HUES6 (cell line): ENCODE measurements at regions not wholly inside any gene's neighbourhood (a gene's known extent, or its start where the extent isn't known, plus 50 kb on each side); places are given as distances from the start of the nearest gene placed in this dataset.
"Not testable (repeated sequence)": the region's sequence is repeated elsewhere in the genome, so short reads cannot be mapped to it uniquely, and the experiment has no call there.

ENCODE experiments used
- H3K27ac ChIP-seq: 2 replicates; pipeline ENCODE4 v1.7.0; 2013; ENCODE audit warnings: low read depth, mild to moderate bottlenecking, low read length, inconsistent platforms
- H3K27me3 ChIP-seq: 2 replicates; pipeline ENCODE4 v1.6.1; 2013; ENCODE audit warnings: low read length; ENCODE audit not compliant: control insufficient read depth, insufficient read depth
- H3K36me3 ChIP-seq: 2 replicates; pipeline ENCODE4 v1.6.1; 2013; ENCODE audit warnings: low read length; ENCODE audit not compliant: control insufficient read depth, insufficient read depth
- H3K4me1 ChIP-seq: 2 replicates; pipeline ENCODE4 v1.6.1; 2013; ENCODE audit warnings: low read length; ENCODE audit not compliant: control insufficient read depth, insufficient read depth
- H3K4me3 ChIP-seq: 2 replicates; pipeline ENCODE4 v1.5.1; 2013; ENCODE audit warnings: low read depth, low read length
- H3K9ac ChIP-seq: one replicate; pipeline ENCODE4 v1.6.1; 2013; ENCODE audit warnings: mild to moderate bottlenecking, low read length
- H3K9me3 ChIP-seq: 2 replicates; pipeline ENCODE4 v1.6.1; 2013; ENCODE audit warnings: low read depth, low read length; ENCODE audit not compliant: control insufficient read depth, insufficient read depth

DNA sequence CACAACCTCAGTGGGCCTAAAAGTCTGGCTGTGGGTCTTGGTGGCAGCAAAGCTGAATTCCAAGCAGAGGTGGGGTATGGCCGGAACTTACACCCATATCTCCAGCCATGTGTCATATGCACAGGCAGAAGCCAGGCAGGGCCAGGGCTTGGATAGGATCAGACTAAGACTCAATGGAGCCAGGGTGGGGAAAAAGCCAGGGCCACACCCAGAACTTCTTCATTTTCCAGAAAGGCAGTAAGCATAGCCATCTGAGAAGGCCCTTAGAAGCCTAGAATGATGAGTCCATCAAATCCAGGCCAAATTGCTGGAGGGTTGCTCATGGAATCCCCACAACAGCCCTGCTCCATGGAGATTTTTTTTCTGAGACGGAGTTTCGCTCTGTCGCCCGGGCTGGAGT, 116.2 kb upstream of the SRSF6 start:
- Histone ChIP-seq H3K4me3 (no peak overlapping the region), H3K27ac (no peak overlapping the region), H3K36me3 (no peaks in the 10 kb centered on the region), H3K9ac (no peak overlapping the region), H3K27me3 (peaks cover 2% of the 10 kb centered on the region; the same call in 1 of the 2 replicates), H3K4me1 (no peaks in the 10 kb centered on the region), H3K9me3 (peaks cover 72% of the 10 kb centered on the region)

DNA sequence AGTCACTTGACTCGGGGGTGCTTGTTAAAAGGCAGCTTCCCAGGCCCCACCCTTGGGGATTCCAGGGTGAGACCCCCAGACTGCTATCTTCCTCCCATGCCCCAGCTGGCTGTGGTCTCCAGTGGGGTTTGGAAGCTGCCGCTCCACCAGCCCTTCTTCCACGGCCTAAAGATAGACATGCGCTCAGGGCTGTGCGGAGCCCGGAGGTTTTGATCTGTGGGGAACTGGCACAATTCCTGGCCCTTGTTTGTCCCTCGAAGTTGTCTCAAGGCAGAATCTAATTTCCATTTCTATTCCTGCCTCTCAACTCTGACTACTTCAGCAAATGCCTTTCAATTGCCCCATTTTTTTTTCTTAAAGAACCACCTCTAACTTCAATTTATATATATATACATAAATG, 120.7 kb upstream of the SRSF6 start:
- H3K27ac ChIP-seq = no peak overlapping the region
- H3K36me3 ChIP-seq = no peaks in the 10 kb centered on the region
- H3K9me3 ChIP-seq = peaks cover 64% of the 10 kb centered on the region
- H3K4me3 ChIP-seq = no peak overlapping the region
- no peak overlapping the region for H3K9ac ChIP-seq
- H3K4me1 ChIP-seq = no peaks in the 10 kb centered on the region
- H3K27me3 ChIP-seq = no peaks in the 10 kb centered on the region

DNA sequence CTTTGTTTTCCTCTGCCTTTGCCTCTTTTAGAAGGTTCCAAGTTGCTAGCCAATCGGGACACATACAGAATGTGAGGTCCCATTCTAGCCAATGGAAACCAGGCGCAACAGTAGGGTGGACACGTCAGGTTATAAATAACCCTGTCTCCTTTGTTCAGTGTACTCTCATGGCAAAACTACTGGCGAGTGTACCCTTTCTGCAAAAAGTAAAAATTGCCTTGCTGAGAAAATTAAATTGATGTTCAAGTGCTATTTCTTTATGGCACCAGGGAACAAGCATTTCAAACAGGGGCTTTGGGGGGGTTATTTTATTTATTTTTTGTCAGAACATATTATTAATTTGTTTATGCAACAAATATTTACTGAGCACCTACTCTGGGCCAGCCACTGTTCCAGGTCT, 123.6 kb upstream of the SRSF6 start:
- no peak overlapping the region for H3K27ac ChIP-seq
- no peaks in the 10 kb centered on the region for H3K36me3 ChIP-seq
- no peak overlapping the region for H3K9ac ChIP-seq
- H3K4me1 ChIP-seq = no peaks in the 10 kb centered on the region
- H3K4me3 ChIP-seq = no peak overlapping the region
- peaks cover 47% of the 10 kb centered on the region for H3K9me3 ChIP-seq
- H3K27me3 ChIP-seq = no peaks in the 10 kb centered on the region

DNA sequence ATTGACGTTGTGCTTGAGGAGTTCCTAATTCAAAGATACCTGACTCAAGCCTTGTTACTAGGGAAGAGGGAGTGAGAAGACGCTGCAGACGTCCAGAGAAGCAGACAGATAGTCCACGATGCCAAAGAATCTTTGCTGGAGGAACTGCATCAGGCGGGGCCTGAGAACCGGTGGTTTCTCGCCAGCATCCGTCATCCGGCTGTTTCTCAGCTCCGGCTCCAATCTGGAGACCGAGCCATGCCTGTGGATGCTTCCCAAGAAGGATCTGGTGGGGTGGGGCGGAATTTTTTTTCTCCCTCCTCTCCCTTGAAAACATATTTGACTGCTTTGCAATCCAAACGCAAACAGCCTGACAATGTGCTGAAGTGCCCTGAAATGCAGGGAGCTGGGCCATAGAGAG, 125.8 kb upstream of the SRSF6 start:
- Histone ChIP-seq H3K9me3 (peaks cover 39% of the 10 kb centered on the region), H3K4me1 (no peaks in the 10 kb centered on the region), H3K27ac (no peak overlapping the region), H3K4me3 (no peak overlapping the region), H3K27me3 (no peaks in the 10 kb centered on the region), H3K36me3 (no peaks in the 10 kb centered on the region), H3K9ac (no peak overlapping the region)

DNA sequence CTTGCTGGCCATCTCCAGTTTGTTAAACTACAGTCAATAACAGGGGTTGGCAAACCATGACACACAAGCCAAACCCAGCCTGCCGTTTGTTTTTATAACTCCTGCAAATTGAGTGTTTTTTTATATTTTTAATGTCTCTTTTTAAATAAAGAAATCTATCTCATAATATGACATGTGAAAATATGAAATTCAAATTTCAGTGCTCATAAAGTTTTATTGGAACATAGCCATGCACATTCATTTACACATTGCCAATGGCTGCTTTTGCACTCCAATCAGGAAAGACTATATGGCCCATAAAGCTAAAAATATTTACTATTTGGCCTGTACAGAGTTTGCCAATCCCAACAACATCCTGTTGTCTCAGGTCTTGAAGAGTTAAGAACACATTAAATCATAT, 129.0 kb upstream of the SRSF6 start:
- Histone ChIP-seq H3K9ac (no peak overlapping the region), H3K4me1 (peaks cover 6% of the 10 kb centered on the region), H3K27ac (no peak overlapping the region), H3K4me3 (no peak overlapping the region), H3K9me3 (peaks cover 8% of the 10 kb centered on the region), H3K36me3 (no peaks in the 10 kb centered on the region), H3K27me3 (no peaks in the 10 kb centered on the region)

DNA sequence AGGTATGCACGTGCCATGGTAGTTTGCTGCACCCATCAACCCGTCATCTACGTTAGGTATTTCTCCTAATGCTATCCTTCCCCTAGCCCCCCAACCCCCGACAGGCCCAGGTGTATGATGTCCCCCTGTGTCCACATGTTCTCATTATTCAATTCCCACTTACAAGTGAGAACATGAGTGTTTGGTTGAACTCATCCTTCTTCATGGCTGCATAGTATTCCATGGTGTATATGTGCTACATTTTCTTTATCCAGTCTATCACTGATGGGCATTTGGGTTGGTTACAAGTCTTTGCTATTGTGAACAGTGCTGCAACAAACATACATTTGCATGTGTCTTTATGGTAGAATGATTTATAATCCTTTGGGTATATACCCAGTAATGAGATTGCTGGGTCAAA, 130.5 kb upstream of the SRSF6 start:
- H3K4me3 ChIP-seq, H3K9me3 ChIP-seq, H3K27me3 ChIP-seq, H3K27ac ChIP-seq, H3K9ac ChIP-seq, H3K36me3 ChIP-seq: not testable (repeated sequence)
- peaks cover 11% of the 10 kb centered on the region for H3K4me1 ChIP-seq

DNA sequence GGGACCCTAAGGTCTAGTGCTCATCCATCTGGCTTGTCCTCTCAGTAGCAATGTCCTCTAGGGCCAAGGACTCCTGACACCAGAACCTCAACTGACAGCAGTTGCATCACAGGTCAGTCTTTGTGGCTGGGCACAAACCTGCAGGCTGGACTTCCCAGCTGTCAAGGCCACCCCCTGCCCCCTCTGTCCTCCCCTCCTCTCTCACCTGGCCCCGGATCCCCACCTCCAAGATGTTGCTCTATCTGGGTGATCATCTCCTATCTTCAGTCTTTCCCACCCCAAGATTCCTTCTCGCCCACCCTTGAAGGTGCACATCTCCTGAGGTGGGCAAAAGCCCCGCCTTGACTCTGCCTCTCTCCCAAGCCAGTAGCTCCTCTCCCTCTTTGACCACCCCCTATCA, 131.8 kb upstream of the SRSF6 start:
- peaks cover 11% of the 10 kb centered on the region for H3K4me1 ChIP-seq
- no peaks in the 10 kb centered on the region for H3K9me3 ChIP-seq
- H3K27ac ChIP-seq = no peak overlapping the region
- H3K36me3 ChIP-seq = no peaks in the 10 kb centered on the region
- H3K9ac ChIP-seq = no peak overlapping the region
- no peaks in the 10 kb centered on the region for H3K27me3 ChIP-seq
- no peak overlapping the region for H3K4me3 ChIP-seq

DNA sequence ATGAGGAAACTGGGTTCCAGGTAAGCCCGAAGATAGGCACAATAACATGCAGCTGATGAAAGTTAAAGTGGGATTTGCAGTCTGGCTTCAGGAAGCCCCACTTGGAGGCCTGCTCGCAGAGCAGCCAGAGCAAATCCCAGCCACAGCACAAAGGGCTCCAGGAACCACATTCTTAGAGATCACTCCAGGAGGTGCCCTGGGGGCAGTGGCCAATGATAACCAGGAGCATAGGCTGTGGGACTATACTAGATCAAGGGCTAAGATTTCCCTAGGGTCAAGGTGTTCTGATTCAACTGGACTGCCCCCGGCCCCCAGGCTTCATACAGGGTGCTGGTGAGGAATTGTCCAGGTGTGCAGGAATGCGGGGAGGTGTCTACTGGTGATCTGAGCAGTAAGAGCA, 133.9 kb upstream of the PTPRT start:
- H3K36me3 ChIP-seq = no peaks in the 10 kb centered on the region
- peaks cover 11% of the 10 kb centered on the region for H3K4me1 ChIP-seq
- H3K4me3 ChIP-seq = peak overlapping the region; percentile 4; the same call in 1 of the 2 replicates
- no peaks in the 10 kb centered on the region for H3K9me3 ChIP-seq
- no peaks in the 10 kb centered on the region for H3K27me3 ChIP-seq
- no peak overlapping the region for H3K9ac ChIP-seq
- H3K27ac ChIP-seq = peak overlapping the region; percentile 2; the same call in 1 of the 2 replicates

DNA sequence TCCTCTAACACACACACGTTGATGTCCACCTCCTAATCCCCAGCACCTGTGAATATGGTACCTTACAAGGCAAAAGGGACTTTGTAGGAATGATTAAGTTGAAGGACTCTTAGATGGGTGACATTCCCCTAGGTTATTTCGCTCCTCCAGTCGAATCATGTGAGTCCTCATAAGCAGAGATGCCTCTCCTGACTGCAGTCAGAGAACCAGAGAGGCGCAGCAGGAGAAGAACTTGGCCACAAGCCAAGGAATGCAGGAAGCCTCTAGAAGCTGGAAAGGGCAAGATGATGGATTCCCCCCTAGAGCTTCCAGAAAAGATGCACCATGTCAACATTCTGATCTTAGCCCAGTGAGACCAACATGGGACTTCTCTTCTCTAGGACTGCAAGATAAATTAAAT, 133.1 kb upstream of the PTPRT start:
- H3K9ac ChIP-seq = no peak overlapping the region
- H3K4me3 ChIP-seq = no peak overlapping the region
- H3K27me3 ChIP-seq = no peaks in the 10 kb centered on the region
- H3K9me3 ChIP-seq = no peaks in the 10 kb centered on the region
- H3K36me3 ChIP-seq = no peaks in the 10 kb centered on the region
- peaks cover 11% of the 10 kb centered on the region for H3K4me1 ChIP-seq
- no peak overlapping the region for H3K27ac ChIP-seq

DNA sequence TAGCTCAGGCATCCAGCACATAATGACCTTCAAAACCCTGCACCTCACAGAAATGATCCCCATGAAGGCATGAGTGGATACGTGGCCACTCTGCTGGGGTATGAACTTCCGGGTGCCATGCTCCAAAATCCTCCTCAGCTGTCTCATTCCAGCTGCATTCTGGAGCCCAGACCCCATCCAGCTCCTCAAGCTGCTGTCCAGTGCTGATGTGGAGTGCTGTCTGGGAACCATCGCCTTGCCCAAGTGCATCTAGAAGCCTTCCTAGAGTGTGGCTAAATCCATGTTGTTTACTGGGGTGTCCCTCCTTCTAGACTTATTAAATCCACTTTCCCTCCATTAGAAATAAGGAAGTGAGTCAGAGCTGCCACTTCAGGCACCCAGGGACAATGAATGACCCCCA, 130.8 kb upstream of the PTPRT start:
- H3K27ac ChIP-seq = no peak overlapping the region
- peaks cover 11% of the 10 kb centered on the region for H3K4me1 ChIP-seq
- H3K27me3 ChIP-seq = no peaks in the 10 kb centered on the region; the same call in 1 of the 2 replicates
- no peaks in the 10 kb centered on the region for H3K9me3 ChIP-seq
- no peak overlapping the region for H3K4me3 ChIP-seq
- no peak overlapping the region for H3K9ac ChIP-seq
- H3K36me3 ChIP-seq = no peaks in the 10 kb centered on the region

DNA sequence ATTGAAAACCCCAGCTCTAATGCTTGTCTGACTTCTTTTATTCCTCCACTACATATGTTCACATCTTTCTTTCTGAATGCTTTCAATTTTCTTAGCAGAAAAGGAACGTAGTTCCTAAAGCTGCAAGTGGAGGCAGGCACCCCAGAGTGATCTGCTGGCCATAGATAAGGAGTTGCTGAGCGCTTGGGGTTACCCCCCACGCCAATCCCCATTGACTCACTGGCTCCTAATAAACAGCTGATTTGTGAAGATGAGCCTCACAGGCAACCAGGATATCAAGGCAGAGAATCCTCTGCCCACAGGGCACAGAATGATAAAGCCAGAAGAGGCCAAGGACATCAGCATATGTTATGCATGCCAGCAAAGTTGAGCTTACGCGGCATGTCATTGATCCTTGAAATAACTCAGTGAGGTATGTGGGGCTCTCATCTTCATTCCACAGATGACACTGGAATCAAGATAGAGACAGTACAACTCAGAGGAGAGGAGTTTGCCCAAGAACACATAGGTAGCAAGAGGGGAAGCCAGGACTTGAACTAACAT, 129.1 kb upstream of the PTPRT start:
- Histone ChIP-seq H3K4me3 (no peak overlapping the region), H3K36me3 (no peaks in the 10 kb centered on the region), H3K4me1 (peaks cover 7% of the 10 kb centered on the region), H3K27me3 (no peaks in the 10 kb centered on the region; the same call in 1 of the 2 replicates), H3K9ac (no peak overlapping the region), H3K27ac (no peak overlapping the region), H3K9me3 (no peaks in the 10 kb centered on the region)

DNA sequence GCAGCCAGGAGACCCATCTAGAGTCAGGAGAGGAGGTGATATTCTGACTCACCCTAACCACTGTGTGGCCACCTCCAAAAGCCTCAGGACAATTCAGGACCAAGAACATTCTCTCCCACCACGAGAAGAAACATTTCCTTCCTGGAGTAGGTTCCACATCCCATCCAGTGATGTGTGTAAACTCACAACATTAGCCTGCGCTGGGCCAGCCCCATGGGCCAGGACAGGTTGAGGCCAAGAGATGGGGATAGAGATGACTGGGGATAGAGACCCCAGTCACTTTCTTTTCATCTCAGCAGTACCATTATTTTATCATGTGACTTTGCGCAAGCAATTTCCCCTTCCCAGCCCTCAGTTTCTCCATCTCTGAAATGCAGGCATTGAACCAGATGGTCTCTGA, 126.6 kb upstream of the PTPRT start:
- no peak overlapping the region for H3K4me3 ChIP-seq
- no peak overlapping the region for H3K9ac ChIP-seq
- H3K27ac ChIP-seq = no peak overlapping the region
- no peaks in the 10 kb centered on the region; the same call in none of the 2 replicates for H3K27me3 ChIP-seq
- H3K36me3 ChIP-seq = no peaks in the 10 kb centered on the region
- no peaks in the 10 kb centered on the region for H3K9me3 ChIP-seq
- H3K4me1 ChIP-seq = no peaks in the 10 kb centered on the region
